Vagina (tissue), 2 donors: ENCODE measurements at regions not wholly inside any gene's neighbourhood (a gene's known extent, or its start where the extent isn't known, plus 50 kb on each side); places are given as distances from the start of the nearest gene placed in this dataset.

Experiments used
- DNase-seq, 2 donors: peaks; one replicate each; pipeline ENCODE4 v3.0.0-alpha.2; 2017; ENCODE audit errors: extremely low spot score in 2 of 2
- H3K27ac ChIP-seq: fragments of 200-600 bp; sonication (generic); one replicate; pipeline ENCODE4 v1.5.1; 2019
- H3K27me3 ChIP-seq: fragments of 200-600 bp; sonication (generic); one replicate; pipeline ENCODE4 v1.5.1; 2019
- H3K36me3 ChIP-seq, 2 donors: fragments of 200-600 bp; sonication (generic); one replicate each; pipeline ENCODE4 v1.5.1; 2017 to 2019
- H3K4me1 ChIP-seq: fragments of 200-600 bp; sonication (generic); one replicate; pipeline ENCODE4 v1.5.1; 2019
- H3K4me3 ChIP-seq, 2 donors: fragments of 200-600 bp; sonication (generic); 1 replicate in 1 of 2; 2 replicates in 1 of 2; pipeline ENCODE4 v1.5.1; 2016 to 2019
- H3K9me3 ChIP-seq: fragments of 200-600 bp; sonication (generic); one replicate; pipeline ENCODE4 v1.5.1; 2019
- CTCF ChIP-seq, 3 experiments: fragments of 450-650 bp in 2 of 3; fragments of 200-600 bp in 1 of 3; sonication (generic) in 1 of 3; IDR thresholded peaks; one replicate each; pipeline ENCODE4 v1.5.1; 2017 to 2019; ENCODE audit warnings: antibody characterized with exemption in 3 of 3, mild to moderate bottlenecking in 2 of 3, moderate library complexity in 2 of 3
- POLR2A ChIP-seq, 2 donors: fragments of 450-650 bp; IDR thresholded peaks; one replicate each; pipeline ENCODE4 v1.6.1; 2017; ENCODE audit warnings: antibody characterized with exemption in 2 of 2, mild to moderate bottlenecking in 2 of 2, moderate library complexity in 2 of 2
- POLR2AphosphoS5 ChIP-seq, 2 donors: sonication (generic); formaldehyde crosslinking; IDR thresholded peaks; one replicate each; pipeline ENCODE4 v1.9.0; 2017; ENCODE audit warnings: antibody characterized with exemption in 2 of 2, mild to moderate bottlenecking in 2 of 2, low read depth in 1 of 2; ENCODE audit not compliant: insufficient read depth in 1 of 2
- intact Hi-C: fragments of 100-400 bp; cut with DNase I; formaldehyde crosslinking; loops from one replicate; pipeline ENCODE4 v1.15.1; 2023

GRCh38 chr3:124084022-124084881 lies 92.3 kb upstream of the ROPN1 start:
- intact Hi-C loops: no loop called here

DNA sequence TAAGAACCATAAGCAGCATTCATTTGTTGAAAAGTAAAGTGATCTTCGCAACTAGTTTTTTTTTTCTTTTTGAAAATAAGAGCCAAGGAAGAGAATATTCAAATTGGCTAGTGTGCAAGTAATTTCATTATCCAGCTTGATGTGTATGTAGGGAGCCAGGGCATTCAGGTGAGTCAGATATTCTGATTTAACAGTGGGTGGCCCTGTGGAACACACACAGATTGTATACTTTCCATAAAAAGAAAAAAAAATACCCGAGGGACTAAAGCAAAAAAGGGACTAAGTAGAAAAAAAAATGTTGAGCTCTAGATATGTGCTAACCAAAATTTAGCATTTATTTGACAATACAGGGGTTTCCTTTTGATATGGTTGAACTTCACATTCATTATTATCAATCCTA lies 96.9 kb upstream of the ROPN1 start:
- no peak for TF ChIP-seq CTCF (IDR thresholded peaks at IDR 0.05)
- no peak for TF ChIP-seq POLR2A (IDR thresholded peaks at IDR 0.05)
- no peak for TF ChIP-seq POLR2AphosphoS5 (IDR thresholded peaks at IDR 0.05; ENCODE audit: insufficient read depth in 1 of 2, low read depth in 1 of 2)
- Histone ChIP-seq H3K4me3 (no peak overlapping the region), H3K27me3 (no peaks in the 10 kb centered on the region), H3K36me3 (no peaks in the 10 kb centered on the region), H3K9me3 (no peaks in the 10 kb centered on the region), H3K27ac (no peak overlapping the region), H3K4me1 (peaks cover 13% of the 10 kb centered on the region)
- DNase-seq: no peak
- intact Hi-C loops: no loop called here

More at GRCh38 chr3:124084022-124084881, 92.3 kb upstream of the ROPN1 start:
- Histone ChIP-seq H3K4me3 (no peak overlapping the region), H3K4me1 (peaks cover 13% of the 10 kb centered on the region), H3K36me3 (no peaks in the 10 kb centered on the region), H3K27ac (peak overlapping the region; percentile 12), H3K9me3 (no peaks in the 10 kb centered on the region), H3K27me3 (no peaks in the 10 kb centered on the region)
- DNase-seq: no peak
- TF ChIP-seq POLR2A (IDR thresholded peaks at IDR 0.05) (no peak), POLR2AphosphoS5 (IDR thresholded peaks at IDR 0.05; ENCODE audit: insufficient read depth in 1 of 2, low read depth in 1 of 2) (no peak)

DNA sequence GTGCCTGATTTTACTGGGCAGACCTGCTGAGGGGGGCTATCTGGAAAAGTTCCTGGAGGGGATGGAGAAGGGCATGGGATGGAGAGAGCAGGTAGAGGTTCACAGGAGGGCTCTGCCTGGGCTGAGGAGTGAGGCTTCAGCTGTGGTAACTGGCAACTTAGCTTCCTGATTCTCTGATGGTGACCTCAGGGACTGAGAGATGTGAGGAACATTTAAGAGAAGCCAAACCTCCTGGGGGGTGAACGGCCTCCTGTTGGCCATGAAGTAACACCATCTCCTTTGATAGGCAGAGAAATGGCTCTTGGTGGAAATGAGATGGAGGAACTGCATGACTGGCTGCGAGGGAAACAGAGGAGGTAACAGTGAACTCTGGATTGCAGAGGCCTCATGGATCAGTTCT lies 97.3 kb upstream of the ROPN1 start:
- H3K4me3 ChIP-seq: no peak overlapping the region
- intact Hi-C loops: no loop called here
- H3K9me3 ChIP-seq: no peaks in the 10 kb centered on the region
- H3K27me3 ChIP-seq: no peaks in the 10 kb centered on the region
- no peak overlapping the region for H3K27ac ChIP-seq
- TF ChIP-seq POLR2AphosphoS5 (IDR thresholded peaks at IDR 0.05; ENCODE audit: insufficient read depth in 1 of 2, low read depth in 1 of 2) (no peak), CTCF (IDR thresholded peaks at IDR 0.05) (no peak), POLR2A (IDR thresholded peaks at IDR 0.05) (no peak)
- H3K36me3 ChIP-seq: no peaks in the 10 kb centered on the region
- H3K4me1 ChIP-seq: peaks cover 9% of the 10 kb centered on the region
- DNase-seq: peak in 1 of 2 donors; percentile 47

DNA sequence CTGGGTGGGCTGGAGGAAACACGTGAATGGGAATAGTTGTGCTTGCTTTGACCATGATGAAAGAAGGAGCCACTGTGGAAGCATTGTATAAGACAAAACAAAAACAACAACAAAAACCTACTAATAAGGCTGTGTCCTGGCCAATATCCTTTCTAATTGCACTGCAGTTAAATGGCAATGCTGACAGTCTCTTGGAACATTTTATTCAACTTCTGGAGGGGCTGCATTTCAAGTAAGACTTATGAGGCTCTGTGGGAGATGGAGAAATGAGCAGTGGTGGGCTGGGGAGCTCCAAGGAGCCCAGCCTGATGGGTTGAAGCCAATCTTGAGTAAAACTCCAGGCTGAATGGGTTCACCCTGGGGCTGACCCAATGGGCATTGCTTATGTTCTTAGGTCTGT lies 99.8 kb upstream of the ROPN1 start:
- intact Hi-C loops: no loop called here
- H3K9me3 ChIP-seq: no peaks in the 10 kb centered on the region
- H3K27me3 ChIP-seq: no peaks in the 10 kb centered on the region
- peak in 1 of 2 donors; percentile 20 for DNase-seq
- H3K36me3 ChIP-seq: no peaks in the 10 kb centered on the region
- H3K27ac ChIP-seq: no peak overlapping the region
- H3K4me1 ChIP-seq: no peaks in the 10 kb centered on the region
- H3K4me3 ChIP-seq: no peak overlapping the region
- TF ChIP-seq POLR2A (IDR thresholded peaks at IDR 0.05): no peak
- TF ChIP-seq POLR2AphosphoS5 (IDR thresholded peaks at IDR 0.05; ENCODE audit: insufficient read depth in 1 of 2, low read depth in 1 of 2): no peak
- no peak for TF ChIP-seq CTCF (IDR thresholded peaks at IDR 0.05)

GRCh38 chr3:124092811-124093210 lies 100.9 kb upstream of the ROPN1 start:
- DNase-seq: no peak
- no peaks in the 10 kb centered on the region for H3K36me3 ChIP-seq
- no peaks in the 10 kb centered on the region for H3K27me3 ChIP-seq
- H3K27ac ChIP-seq: no peak overlapping the region
- H3K4me1 ChIP-seq: no peaks in the 10 kb centered on the region
- intact Hi-C loops: no loop called here
- no peak for TF ChIP-seq CTCF (IDR thresholded peaks at IDR 0.05)
- TF ChIP-seq POLR2A (IDR thresholded peaks at IDR 0.05): no peak
- TF ChIP-seq POLR2AphosphoS5 (IDR thresholded peaks at IDR 0.05; ENCODE audit: insufficient read depth in 1 of 2, low read depth in 1 of 2): no peak
- no peaks in the 10 kb centered on the region for H3K9me3 ChIP-seq
- H3K4me3 ChIP-seq: no peak overlapping the region
